Activated B cell treated with CpG ODN at 0.5 μM for 24 hours (primary cell): ENCODE measurements at regions not wholly inside any gene's neighbourhood (a gene's known extent, or its start where the extent isn't known, plus 50 kb on each side); places are given as distances from the start of the nearest gene placed in this dataset.

ENCODE experiments used
- ATAC-seq: fragments of 200-7000 bp; cut with Tn5 transposase; one replicate; pipeline ENCODE4 v1.10.0; 2021; ENCODE audit warnings: low read depth, mild to moderate bottlenecking, moderate library complexity
- CTCF ChIA-PET: fragments of 350-600 bp; sonication (Branson Sonifier 250); formaldehyde crosslinking; loops from one replicate; lab custom pipeline; 2021; ENCODE audit warnings: antibody characterized with exemption; lab: Charles Lee
- POLR2A ChIA-PET: fragments of 350-600 bp; sonication (Branson Sonifier 250); formaldehyde crosslinking; loops from one replicate; lab custom pipeline; 2021; ENCODE audit warnings: antibody characterized with exemption; lab: Charles Lee
- DNase-seq: peaks from one replicate; pipeline ENCODE4 v3.0.0; 2022
- H3K27ac Mint-ChIP-seq: one replicate; pipeline ENCODE4 v1.8.0; 2020; ENCODE audit warnings: mixed read lengths
- H3K27me3 Mint-ChIP-seq: one replicate; pipeline ENCODE4 v1.8.0; 2021; ENCODE audit warnings: mixed read lengths
- H3K36me3 Mint-ChIP-seq: one replicate; pipeline ENCODE4 v1.8.0; 2021; ENCODE audit warnings: low read depth, mixed read lengths
- H3K4me1 Mint-ChIP-seq: one replicate; pipeline ENCODE4 v1.8.0; 2021; ENCODE audit warnings: mixed read lengths
- H3K4me3 Mint-ChIP-seq: one replicate; pipeline ENCODE4 v1.8.0; 2020; ENCODE audit warnings: mild to moderate bottlenecking, mixed read lengths
- H3K9me3 Mint-ChIP-seq: one replicate; pipeline ENCODE4 v1.8.0; 2020; ENCODE audit warnings: mixed read lengths
- intact Hi-C: fragments of 100-400 bp; cut with micrococcal nuclease; formaldehyde crosslinking; loops from one replicate; pipeline ENCODE4 v1.15.1; 2024
- TF ChIP-seq, protein P1 (sequence below): fragments of 200-600 bp; IDR thresholded peaks from one replicate; pipeline ENCODE4 v1.8.0; 2022; ENCODE audit warnings: antibody characterized with exemption, mild to moderate bottlenecking

DNA sequence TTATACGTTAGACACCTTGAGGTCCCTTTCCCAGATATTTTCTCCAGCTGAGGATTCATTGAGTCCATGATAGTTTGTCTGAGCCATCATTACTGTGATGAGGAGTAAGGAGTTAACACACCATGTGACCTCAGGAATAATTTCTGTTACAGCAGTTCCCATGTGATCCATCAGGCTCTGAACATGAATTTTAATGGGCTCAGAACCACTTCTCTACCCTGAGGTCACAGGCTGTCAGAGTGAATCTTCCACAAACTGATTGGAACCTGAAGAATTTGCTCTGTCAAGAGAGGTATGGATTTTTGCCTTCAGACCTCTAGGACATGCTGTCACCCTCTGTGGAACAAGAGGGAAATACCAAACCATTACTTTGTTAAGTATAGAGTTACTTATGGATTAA, 81.0 kb downstream of the NTMT2 start:
- no peak for DNase-seq
- no peaks in the 10 kb centered on the region for H3K36me3 Mint-ChIP-seq
- ATAC-seq: no peak
- TF ChIP-seq, protein P1, sequence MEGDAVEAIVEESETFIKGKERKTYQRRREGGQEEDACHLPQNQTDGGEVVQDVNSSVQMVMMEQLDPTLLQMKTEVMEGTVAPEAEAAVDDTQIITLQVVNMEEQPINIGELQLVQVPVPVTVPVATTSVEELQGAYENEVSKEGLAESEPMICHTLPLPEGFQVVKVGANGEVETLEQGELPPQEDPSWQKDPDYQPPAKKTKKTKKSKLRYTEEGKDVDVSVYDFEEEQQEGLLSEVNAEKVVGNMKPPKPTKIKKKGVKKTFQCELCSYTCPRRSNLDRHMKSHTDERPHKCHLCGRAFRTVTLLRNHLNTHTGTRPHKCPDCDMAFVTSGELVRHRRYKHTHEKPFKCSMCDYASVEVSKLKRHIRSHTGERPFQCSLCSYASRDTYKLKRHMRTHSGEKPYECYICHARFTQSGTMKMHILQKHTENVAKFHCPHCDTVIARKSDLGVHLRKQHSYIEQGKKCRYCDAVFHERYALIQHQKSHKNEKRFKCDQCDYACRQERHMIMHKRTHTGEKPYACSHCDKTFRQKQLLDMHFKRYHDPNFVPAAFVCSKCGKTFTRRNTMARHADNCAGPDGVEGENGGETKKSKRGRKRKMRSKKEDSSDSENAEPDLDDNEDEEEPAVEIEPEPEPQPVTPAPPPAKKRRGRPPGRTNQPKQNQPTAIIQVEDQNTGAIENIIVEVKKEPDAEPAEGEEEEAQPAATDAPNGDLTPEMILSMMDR: no peak
- H3K4me1 Mint-ChIP-seq: no peaks in the 10 kb centered on the region
- H3K27ac Mint-ChIP-seq: no peak overlapping the region
- H3K9me3 Mint-ChIP-seq: peaks cover 4% of the 10 kb centered on the region
- POLR2A ChIA-PET: no interaction called here
- intact Hi-C loops: no loop called here
- H3K27me3 Mint-ChIP-seq: no peaks in the 10 kb centered on the region
- H3K4me3 Mint-ChIP-seq: no peak overlapping the region
- CTCF ChIA-PET: no interaction called here

DNA sequence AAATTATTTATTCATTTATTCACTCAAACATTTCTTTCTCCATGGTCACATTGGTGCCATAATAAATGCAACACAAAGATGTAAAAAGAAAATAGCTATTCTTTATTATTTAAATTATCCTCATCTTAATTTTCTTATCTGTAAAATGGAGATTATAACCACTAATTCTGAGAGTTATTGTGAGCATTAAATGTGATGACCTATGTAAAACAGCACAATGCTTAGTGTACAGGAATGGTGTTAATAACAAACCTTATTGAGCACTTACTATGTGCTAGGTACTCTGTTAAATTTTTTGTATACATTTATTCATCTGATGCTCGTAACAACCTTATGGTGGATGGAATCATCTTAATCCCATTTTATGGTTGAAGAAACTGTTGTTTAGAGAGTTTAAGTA, 84.6 kb downstream of the NTMT2 start:
- intact Hi-C loops: no loop called here

GRCh38 chr1:170231662-170232061, 85.9 kb downstream of the NTMT2 start:
- H3K27ac Mint-ChIP-seq: no peak overlapping the region
- no peaks in the 10 kb centered on the region for H3K27me3 Mint-ChIP-seq
- CTCF ChIA-PET: no interaction called here
- POLR2A ChIA-PET: no interaction called here
- ATAC-seq (no peak), DNase-seq (no peak)
- H3K9me3 Mint-ChIP-seq: no peaks in the 10 kb centered on the region
- no peaks in the 10 kb centered on the region for H3K4me1 Mint-ChIP-seq
- no peaks in the 10 kb centered on the region for H3K36me3 Mint-ChIP-seq
- TF ChIP-seq, protein P1: no peak
- intact Hi-C loops: no loop called here
- no peak overlapping the region for H3K4me3 Mint-ChIP-seq

More for the DNA sequence above, 84.6 kb downstream of the NTMT2 start:
- no peak for ATAC-seq
- TF ChIP-seq, protein P1: no peak
- Mint-ChIP-seq H3K9me3 (no peaks in the 10 kb centered on the region), H3K4me1 (no peaks in the 10 kb centered on the region), H3K36me3 (no peaks in the 10 kb centered on the region), H3K27ac (no peak overlapping the region), H3K4me3 (no peak overlapping the region), H3K27me3 (no peaks in the 10 kb centered on the region)
- CTCF ChIA-PET: no interaction called here
- no peak for DNase-seq
- POLR2A ChIA-PET: no interaction called here

GRCh38 chr1:170238704-170239391, 93.1 kb downstream of the NTMT2 start:
- CTCF ChIA-PET: no interaction called here
- TF ChIP-seq, protein P1: no peak
- Mint-ChIP-seq H3K36me3 (no peaks in the 10 kb centered on the region), H3K27me3 (peaks cover 2% of the 10 kb centered on the region), H3K4me1 (no peaks in the 10 kb centered on the region), H3K4me3 (no peak overlapping the region), H3K27ac (no peak overlapping the region), H3K9me3 (no peaks in the 10 kb centered on the region)
- ATAC-seq (no peak), DNase-seq (no peak)
- intact Hi-C loops: no loop called here
- POLR2A ChIA-PET: no interaction called here

- no peak overlapping the region for H3K27ac Mint-ChIP-seq
- TF ChIP-seq, protein P1: no peak
- ChIA-PET POLR2A (no interaction called here), CTCF (no interaction called here)
- peaks cover 2% of the 10 kb centered on the region for H3K27me3 Mint-ChIP-seq
- no peaks in the 10 kb centered on the region for H3K4me1 Mint-ChIP-seq
- H3K36me3 Mint-ChIP-seq: no peaks in the 10 kb centered on the region
- intact Hi-C loops: no loop called here
- DNase-seq (no peak), ATAC-seq (no peak)
- no peaks in the 10 kb centered on the region for H3K9me3 Mint-ChIP-seq
- no peak overlapping the region for H3K4me3 Mint-ChIP-seq
Measured at GRCh38 chr1:170239445-170239844, 93.7 kb downstream of the NTMT2 start.
